H1 (cell line): ENCODE measurements at regions not wholly inside any gene's neighbourhood (a gene's known extent, or its start where the extent isn't known, plus 50 kb on each side); places are given as distances from the start of the nearest gene placed in this dataset.

ENCODE experiments used
- CTCF ChIA-PET: fragments of 300-600 bp; sonication (Branson Sonifier 250); formaldehyde crosslinking; loops from one replicate; lab custom pipeline; 2021; ENCODE audit not compliant: partially characterized antibody; lab: Charles Lee
- POLR2A ChIA-PET: fragments of 300-600 bp; sonication (Branson Sonifier 250); formaldehyde crosslinking; loops from one replicate; lab custom pipeline; 2021; ENCODE audit warnings: inconsistent platforms; ENCODE audit not compliant: partially characterized antibody; lab: Charles Lee
- DNase-seq, 2 experiments: peaks; one replicate each; pipeline versions ENCODE4 v3.0.0 to v3.0.0-alpha.2; 2010 to 2022; ENCODE audit warnings: low spot score in 2 of 2, low read depth in 1 of 2, mixed read lengths in 1 of 2
- FAIRE-seq: peaks from 2 replicates; lab custom pipeline; 2011; peaks lifted over from hg19 to GRCh38; lab: Jason Lieb, UNC
- H2AFZ ChIP-seq: 2 replicates; pipeline ENCODE4 v1.8.1; 2012; ENCODE audit warnings: low read length, inconsistent platforms
- H2AK5ac ChIP-seq: 2 replicates; pipeline ENCODE4 v1.6.1; 2013; ENCODE audit warnings: low read depth, low read length
- H2BK120ac ChIP-seq: replicated peaks from 2 replicates; pipeline ENCODE3; 2013; ENCODE audit warnings: low read depth, low read length, inconsistent platforms
- H2BK12ac ChIP-seq: 2 replicates; pipeline ENCODE4 v1.6.1; 2013; ENCODE audit warnings: low read depth, low read length
- H2BK15ac ChIP-seq: 2 replicates; pipeline ENCODE4 v1.6.1; 2013; ENCODE audit warnings: low read length
- H2BK20ac ChIP-seq: 2 replicates; pipeline ENCODE4 v1.6.1; 2013; ENCODE audit warnings: low read length
- H2BK5ac ChIP-seq: 2 replicates; pipeline ENCODE4 v1.6.1; 2013; ENCODE audit warnings: low read depth, low read length
- H3K14ac ChIP-seq: 2 replicates; pipeline ENCODE4 v1.6.1; 2013; ENCODE audit warnings: inconsistent platforms; ENCODE audit not compliant: insufficient read length
- H3K18ac ChIP-seq: 2 replicates; pipeline ENCODE4 v1.6.1; 2013; ENCODE audit warnings: low read length; ENCODE audit errors: extremely low read depth
- H3K23ac ChIP-seq: 2 replicates; pipeline ENCODE4 v1.6.1; 2013; ENCODE audit warnings: inconsistent platforms; ENCODE audit not compliant: insufficient read length
- H3K23me2 ChIP-seq: 2 replicates; pipeline ENCODE4 v1.6.1; 2013; ENCODE audit warnings: low read depth, low read length
- H3K27ac ChIP-seq: 2 replicates; pipeline ENCODE4 v1.6.1; 2011; ENCODE audit warnings: low read depth, low read length, inconsistent platforms
- H3K27me3 ChIP-seq, 4 experiments: replicated peaks in 1 of 4; 1 replicate in 1 of 4; 2 replicates in 3 of 4; pipeline versions ENCODE4 v1.6.1 to v1.8.1; 2011 to 2013; ENCODE audit warnings: low read length in 3 of 4, mild to moderate bottlenecking in 3 of 4, inconsistent platforms in 2 of 4, mixed read lengths in 2 of 4, moderate library complexity in 1 of 4; ENCODE audit not compliant: control insufficient read depth in 3 of 4, insufficient read depth in 3 of 4; ENCODE audit errors: extremely low read depth in 1 of 4
- H3K36me3 ChIP-seq, 4 experiments: 2 replicates each; pipeline versions ENCODE4 v1.6.1 to v1.8.1; 2011 to 2013; ENCODE audit warnings: mild to moderate bottlenecking in 4 of 4, low read length in 3 of 4, moderate library complexity in 2 of 4, control low read depth in 1 of 4, inconsistent platforms in 1 of 4; ENCODE audit not compliant: insufficient read depth in 4 of 4, control insufficient read depth in 2 of 4
- H3K4ac ChIP-seq: replicated peaks from 2 replicates; pipeline ENCODE3; 2013; ENCODE audit warnings: low read length, low read depth, mixed read lengths, inconsistent platforms; ENCODE audit not compliant: insufficient read length
- H3K4me1 ChIP-seq, 4 experiments: replicated peaks in 1 of 4; 1 replicate in 1 of 4; 2 replicates in 3 of 4; pipeline versions ENCODE4 v1.6.1 to v1.8.1; 2011 to 2013; ENCODE audit warnings: low read length in 3 of 4, inconsistent platforms in 2 of 4, mixed read lengths in 1 of 4; ENCODE audit not compliant: insufficient read depth in 4 of 4, control insufficient read depth in 3 of 4
- H3K4me2 ChIP-seq, 2 experiments: 2 replicates each; pipeline versions ENCODE4 v1.6.1 to v1.8.1; 2011 to 2013; ENCODE audit warnings: low read depth in 2 of 2, low read length in 2 of 2, control low read depth in 1 of 2, inconsistent platforms in 1 of 2, mild to moderate bottlenecking in 1 of 2; ENCODE audit not compliant: insufficient read depth in 1 of 2
- H3K4me3 ChIP-seq, 4 experiments: fragments of 200-600, 300-600 bp in 1 of 4; sonication (generic), shearing (Covaris generic), sonication (Bioruptor Twin) in 1 of 4; 2 replicates each; pipeline versions ENCODE4 v1.5.1 to v1.8.1; 2011 to 2016; ENCODE audit warnings: low read length in 4 of 4, low read depth in 3 of 4, control low read depth in 2 of 4, inconsistent platforms in 2 of 4, mild to moderate bottlenecking in 2 of 4, mixed read lengths in 1 of 4, moderate library complexity in 1 of 4; ENCODE audit not compliant: insufficient read depth in 2 of 4; ENCODE audit errors: extremely low read depth in 1 of 4
- H3K56ac ChIP-seq: replicated peaks from 2 replicates; pipeline ENCODE3; 2013; ENCODE audit warnings: low read depth, mild to moderate bottlenecking, mixed read lengths, low read length, inconsistent platforms; ENCODE audit not compliant: insufficient read length
- H3K79me1 ChIP-seq: 2 replicates; pipeline ENCODE4 v1.6.1; 2013; ENCODE audit warnings: low read depth, low read length, control low read depth
- H3K79me2 ChIP-seq, 2 experiments: 2 replicates each; pipeline versions ENCODE4 v1.6.1 to v1.8.1; 2012 to 2013; ENCODE audit warnings: low read length in 2 of 2, mild to moderate bottlenecking in 2 of 2, inconsistent platforms in 1 of 2; ENCODE audit not compliant: insufficient read depth in 2 of 2, control insufficient read depth in 1 of 2
- H3K9ac ChIP-seq, 4 experiments: replicated peaks in 1 of 4; 1 replicate in 1 of 4; 2 replicates in 3 of 4; pipeline versions ENCODE4 v1.6.1 to v1.8.1; 2011 to 2013; ENCODE audit warnings: low read depth in 3 of 4, low read length in 3 of 4, control low read depth in 2 of 4, mild to moderate bottlenecking in 2 of 4, moderate library complexity in 2 of 4, inconsistent platforms in 1 of 4; ENCODE audit errors: extremely low read depth in 1 of 4
- H3K9me3 ChIP-seq, 2 experiments: 2 replicates each; pipeline versions ENCODE4 v1.6.1 to v1.8.1; 2012 to 2013; ENCODE audit warnings: mild to moderate bottlenecking in 2 of 2, moderate library complexity in 2 of 2, control low read depth in 1 of 2, inconsistent platforms in 1 of 2, low read depth in 1 of 2, low read length in 1 of 2, mixed read lengths in 1 of 2; ENCODE audit not compliant: insufficient read depth in 2 of 2
- H4K20me1 ChIP-seq, 2 experiments: replicated peaks in 1 of 2; 2 replicates each; pipeline versions ENCODE3 to v1.8.1; 2011 to 2013; ENCODE audit warnings: inconsistent platforms in 2 of 2, low read length in 2 of 2, mild to moderate bottlenecking in 1 of 2; ENCODE audit not compliant: insufficient read depth in 2 of 2, control insufficient read depth in 1 of 2
- H4K5ac ChIP-seq: 2 replicates; pipeline ENCODE4 v1.6.1; 2013; ENCODE audit warnings: low read length, low read depth, mixed read lengths, inconsistent platforms; ENCODE audit not compliant: insufficient read length
- H4K8ac ChIP-seq: 2 replicates; pipeline ENCODE4 v1.8.0; 2013; ENCODE audit warnings: mild to moderate bottlenecking, moderate library complexity, low read length, inconsistent platforms; ENCODE audit not compliant: insufficient read depth; ENCODE audit errors: extremely low read depth
- H4K91ac ChIP-seq: replicated peaks from 2 replicates; pipeline ENCODE3; 2013; ENCODE audit warnings: low read length, mixed read lengths, inconsistent platforms; ENCODE audit not compliant: insufficient read length
- ATF2 ChIP-seq: IDR thresholded peaks from 2 replicates; pipeline ENCODE4 v1.6.1; 2012; ENCODE audit warnings: low read length, inconsistent platforms
- BACH1 ChIP-seq: IDR thresholded peaks from 2 replicates; pipeline ENCODE4 v1.6.1; 2012; ENCODE audit warnings: low read length, improper control_type of control experiment
- CBX8 ChIP-seq: fragments of 300-800, 300-1000 bp; sonication (generic); IDR thresholded peaks from 2 replicates; pipeline ENCODE4 v1.7.1; 2016; ENCODE audit warnings: low read depth, low read length, borderline replicate concordance
- CHD1 ChIP-seq: IDR thresholded peaks from 2 replicates; pipeline ENCODE4 v1.6.1; 2012; ENCODE audit warnings: low read depth, low read length, improper control_type of control experiment
- CHD2 ChIP-seq: IDR thresholded peaks from 2 replicates; pipeline ENCODE4 v1.6.1; 2012; ENCODE audit warnings: low read length, improper control_type of control experiment
- HDAC6 ChIP-seq: IDR thresholded peaks from one replicate; pipeline ENCODE4 v1.7.1; 2012; ENCODE audit warnings: low read depth, mild to moderate bottlenecking, inconsistent platforms, low read length, moderate library complexity
- KDM1A ChIP-seq: fragments of 200-600, 300-600 bp; sonication (generic); IDR thresholded peaks from 2 replicates; pipeline ENCODE4 v1.7.1; 2016; ENCODE audit warnings: mild to moderate bottlenecking, low read length, borderline replicate concordance
- NANOG ChIP-seq: IDR thresholded peaks from 2 replicates; pipeline ENCODE4 v1.6.1; 2011; ENCODE audit warnings: low read length, low read depth, mild to moderate bottlenecking, inconsistent platforms; ENCODE audit not compliant: insufficient read depth, poor library complexity, severe bottlenecking
- PHF8 ChIP-seq: fragments of 200-600 bp; sonication (generic); conservative IDR thresholded peaks from 2 replicates; pipeline ENCODE4 v1.7.1; 2012; ENCODE audit warnings: low read depth, mild to moderate bottlenecking, inconsistent platforms, low read length, moderate library complexity
- RBBP5 ChIP-seq: IDR thresholded peaks from 2 replicates; pipeline ENCODE4 v1.7.1; 2012; ENCODE audit warnings: low read depth, mild to moderate bottlenecking, inconsistent platforms, low read length, moderate library complexity, borderline replicate concordance
- RXRA ChIP-seq: IDR thresholded peaks from 2 replicates; pipeline ENCODE4 v1.6.1; 2011; ENCODE audit warnings: low read depth, mild to moderate bottlenecking, low read length, moderate library complexity; ENCODE audit not compliant: insufficient read depth
- ZNF274 ChIP-seq: IDR thresholded peaks from 2 replicates; pipeline ENCODE4 v1.7.0; 2012; ENCODE audit warnings: low read length, borderline replicate concordance; ENCODE audit errors: extremely low read depth
- WGBS, 2 experiments: shearing (Covaris generic) in 1 of 2; methylation state at CpG; one replicate each; pipeline versions ENCODE4 v1.1.6 to v1.1.7; 2013 to 2015; ENCODE audit warnings: low lambda C conversion rate in 2 of 2, mixed read lengths in 2 of 2, inconsistent platforms in 1 of 2, low coverage in 1 of 2, missing lambda C conversion rate in 1 of 2; ENCODE audit not compliant: insufficient replicate concordance in 2 of 2, insufficient coverage in 1 of 2, insufficient read length in 1 of 2; ENCODE audit errors: extremely low coverage in 1 of 2, missing lambda C conversion rate in 1 of 2; 5-methylcytosine and 5-hydroxymethylcytosine counted together
- TF ChIP-seq, protein P1 (sequence below): IDR thresholded peaks from 2 replicates; pipeline ENCODE4 v1.6.1; 2012; ENCODE audit warnings: inconsistent platforms

DNA sequence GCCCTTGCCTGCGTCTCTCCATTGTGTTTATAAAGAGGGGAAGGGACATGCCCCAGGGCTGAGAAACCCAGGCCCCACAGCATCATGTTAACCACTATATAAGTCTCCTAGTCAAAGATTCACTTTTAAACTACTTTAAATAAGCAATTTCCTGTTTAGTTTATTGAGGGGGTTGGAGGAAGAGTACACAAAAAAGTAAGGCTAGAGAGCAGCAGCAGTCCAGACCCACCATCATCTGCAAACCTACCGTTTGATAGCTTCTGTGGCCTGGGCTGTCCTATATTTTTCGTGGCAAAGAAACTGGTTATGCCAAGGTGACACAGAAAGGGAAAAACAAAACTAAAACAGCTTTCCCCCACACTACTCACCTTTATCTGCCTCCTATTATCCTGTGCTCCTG is 646.1 kb downstream of the IRS1 start:
- no peaks in the 10 kb centered on the region for H4K20me1 ChIP-seq
- H3K4me1 ChIP-seq, result peaks cover 0 to 3% (median 1%) of the 10 kb centered on the region in 4 experiments; a peak in 3 of 7 replicates
- H2BK120ac ChIP-seq, result no peak overlapping the region
- no peak overlapping the region for H2BK5ac ChIP-seq
- no peaks in the 10 kb centered on the region for H3K23me2 ChIP-seq
- no peaks in the 10 kb centered on the region for H3K79me2 ChIP-seq
- H2AK5ac ChIP-seq, result no peak overlapping the region
- 94% methylated on average over 3 of the region's 3 CpGs; no CpG with 5 or more reads in 1 of the 2 experiments for WGBS, 2 experiments
- no peak overlapping the region for H3K27ac ChIP-seq
- ChIA-PET POLR2A (no interaction called here), CTCF (no interaction called here)
- no peak overlapping the region for H3K4me3 ChIP-seq
- no peaks in the 10 kb centered on the region for H3K36me3 ChIP-seq
- H3K4me2 ChIP-seq, result no peak overlapping the region
- H2AFZ ChIP-seq, result peak overlapping the region; percentile 97
- H4K5ac ChIP-seq, result no peak overlapping the region
- no peak overlapping the region for H3K14ac ChIP-seq
- H3K56ac ChIP-seq, result no peak overlapping the region
- FAIRE-seq (no peak), DNase-seq (no peak)
- H3K27me3 ChIP-seq, result no peaks in the 10 kb centered on the region
- no peak overlapping the region for H3K9ac ChIP-seq
- H4K8ac ChIP-seq, result no peak overlapping the region
- H3K23ac ChIP-seq, result no peak overlapping the region
- H3K4ac ChIP-seq, result no peak overlapping the region
- H3K79me1 ChIP-seq, result no peaks in the 10 kb centered on the region
- no peak overlapping the region for H2BK20ac ChIP-seq
- 0 out of 2 replicates have a peak overlapping the region, but pooled peaks have one; percentile 32 for H2BK15ac ChIP-seq
- H4K91ac ChIP-seq, result no peak overlapping the region
- no peak overlapping the region for H2BK12ac ChIP-seq
- no peaks in the 10 kb centered on the region for H3K9me3 ChIP-seq
- H3K18ac ChIP-seq, result no peak overlapping the region
- no peak for TF ChIP-seq RXRA
- no peak for TF ChIP-seq PHF8
- no peak for TF ChIP-seq CHD2
- TF ChIP-seq BACH1, result no peak
- no peak for TF ChIP-seq KDM1A
- TF ChIP-seq, protein P1, sequence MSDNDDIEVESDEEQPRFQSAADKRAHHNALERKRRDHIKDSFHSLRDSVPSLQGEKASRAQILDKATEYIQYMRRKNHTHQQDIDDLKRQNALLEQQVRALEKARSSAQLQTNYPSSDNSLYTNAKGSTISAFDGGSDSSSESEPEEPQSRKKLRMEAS, result no peak
- TF ChIP-seq ATF2, result no peak
- TF ChIP-seq NANOG, result no peak
- TF ChIP-seq CHD1, result no peak
- TF ChIP-seq RBBP5, result no peak
- TF ChIP-seq HDAC6, result no peak
- TF ChIP-seq CBX8, result no peak
- no peak for TF ChIP-seq ZNF274
